Activated CD8-positive, alpha-beta memory T cell treated with anti-CD3 and anti-CD28 coated beads for 36 hours (primary cell): ENCODE measurements at regions not wholly inside any gene's neighbourhood (a gene's known extent, or its start where the extent isn't known, plus 50 kb on each side); places are given as distances from the start of the nearest gene placed in this dataset.

Experiments used
- CTCF ChIA-PET: fragments of 350-600 bp; sonication (Branson Sonifier 250); formaldehyde crosslinking; loops from one replicate; lab custom pipeline; 2021; ENCODE audit warnings: antibody characterized with exemption; lab: Charles Lee
- POLR2A ChIA-PET: fragments of 350-600 bp; sonication (Branson Sonifier 250); formaldehyde crosslinking; loops from one replicate; lab custom pipeline; 2021; ENCODE audit warnings: antibody characterized with exemption; lab: Charles Lee

GRCh38 chr13:22461854-22462490 is 718.8 kb upstream of the SGCG start:
- POLR2A ChIA-PET, result no interaction called here
- CTCF ChIA-PET, result no interaction called here

- POLR2A ChIA-PET, result no interaction called here
- CTCF ChIA-PET, result no interaction called here
These were observed 717.7 kb upstream of the SGCG start for GRCh38 chr13:22463089-22463488.

DNA sequence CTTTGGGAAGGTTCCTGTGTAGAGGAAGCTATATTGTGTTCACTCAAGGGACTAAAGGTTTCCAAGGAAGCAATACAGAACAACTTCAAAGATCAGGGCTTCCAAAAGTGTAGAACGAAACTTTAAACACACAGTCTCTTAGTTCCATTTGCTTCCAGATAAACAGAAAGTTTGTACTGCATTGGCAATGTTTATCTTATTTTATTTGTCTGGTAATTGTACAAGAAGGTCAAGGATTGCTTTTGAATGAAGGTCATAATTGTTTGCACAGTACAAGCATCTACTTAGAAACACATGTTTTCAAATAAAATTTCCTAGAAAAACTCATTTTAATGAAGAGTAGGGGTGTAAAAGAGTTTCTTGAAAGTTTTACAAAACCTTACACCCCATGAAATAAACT is 712.7 kb upstream of the SGCG start:
- ChIA-PET CTCF (no interaction called here), POLR2A (no interaction called here)

GRCh38 chr13:22468824-22469223 is 712.0 kb upstream of the SGCG start:
- POLR2A ChIA-PET, result no interaction called here
- CTCF ChIA-PET, result no interaction called here

DNA sequence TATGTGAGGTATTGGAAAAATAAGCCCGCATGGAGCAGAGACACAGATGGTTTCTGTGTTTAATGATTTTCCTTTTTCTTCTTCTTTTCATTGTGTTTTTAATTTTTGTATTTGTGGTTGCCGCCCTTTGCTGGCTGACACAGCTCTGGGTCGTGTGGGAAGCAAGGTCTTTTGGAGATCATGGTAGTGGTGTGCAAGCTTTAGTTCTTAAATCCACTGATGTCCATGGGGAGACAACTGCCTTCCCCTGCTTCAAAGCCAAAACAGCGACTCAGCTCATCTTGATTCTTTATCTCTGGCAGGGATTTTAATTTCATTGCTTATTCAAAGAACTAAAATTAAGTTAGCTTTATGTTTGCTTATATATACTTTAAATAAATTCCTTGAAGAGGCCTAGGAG is 711.3 kb upstream of the SGCG start:
- ChIA-PET POLR2A (no interaction called here), CTCF (no interaction called here)

DNA sequence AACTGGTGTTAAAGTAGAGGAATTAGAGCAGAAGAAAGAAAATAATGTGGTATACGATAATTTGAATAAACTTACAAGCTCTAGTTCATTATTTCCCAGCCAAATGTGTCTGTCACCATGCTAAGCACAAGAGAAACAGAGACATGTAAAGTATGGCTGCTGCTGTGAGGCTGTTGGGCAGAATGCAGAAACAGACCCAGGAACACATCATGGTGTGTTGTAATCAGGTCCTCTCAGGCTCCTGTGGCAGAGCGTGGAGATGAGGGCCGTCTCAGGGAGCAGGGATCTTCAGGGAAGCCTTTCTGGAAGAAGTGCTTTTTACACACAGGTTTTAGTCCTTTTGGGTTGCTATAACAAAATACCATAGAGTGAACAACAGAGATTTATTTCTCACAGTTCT is 710.7 kb upstream of the SGCG start:
- ChIA-PET POLR2A (no interaction called here), CTCF (no interaction called here)

DNA sequence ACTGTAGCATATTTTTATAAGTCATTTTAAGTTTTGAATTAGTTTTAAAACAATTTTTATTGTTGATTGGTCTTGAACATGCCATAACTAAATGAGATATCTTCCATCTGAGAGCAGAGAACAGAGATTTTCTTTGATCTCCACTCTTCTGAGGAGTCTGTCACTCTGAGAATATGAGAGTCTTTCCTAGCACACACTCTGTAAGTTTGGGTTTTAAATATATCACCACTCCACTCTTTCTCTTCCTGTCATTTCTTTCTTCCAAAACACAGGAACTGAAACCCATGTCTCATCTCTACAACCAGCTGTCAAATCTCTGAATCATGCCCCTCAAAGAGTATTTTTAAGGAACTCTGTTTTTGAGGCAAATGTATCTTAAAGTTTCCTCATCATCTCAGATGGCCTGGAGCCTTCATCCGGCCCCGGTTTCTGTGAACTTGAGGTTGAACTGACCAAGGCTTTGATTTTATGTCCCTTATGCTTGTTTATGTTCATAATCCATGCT is 698.2 kb upstream of the SGCG start:
- ChIA-PET CTCF (no interaction called here), POLR2A (no interaction called here)

GRCh38 chr13:22483276-22483675 is 697.5 kb upstream of the SGCG start:
- POLR2A ChIA-PET, result no interaction called here
- CTCF ChIA-PET, result no interaction called here

- POLR2A ChIA-PET, result no interaction called here
- CTCF ChIA-PET, result no interaction called here
These were observed 694.3 kb upstream of the SGCG start for GRCh38 chr13:22486490-22486889.

GRCh38 chr13:22487932-22488331 is 692.8 kb upstream of the SGCG start:
- POLR2A ChIA-PET, result no interaction called here
- CTCF ChIA-PET, result no interaction called here

DNA sequence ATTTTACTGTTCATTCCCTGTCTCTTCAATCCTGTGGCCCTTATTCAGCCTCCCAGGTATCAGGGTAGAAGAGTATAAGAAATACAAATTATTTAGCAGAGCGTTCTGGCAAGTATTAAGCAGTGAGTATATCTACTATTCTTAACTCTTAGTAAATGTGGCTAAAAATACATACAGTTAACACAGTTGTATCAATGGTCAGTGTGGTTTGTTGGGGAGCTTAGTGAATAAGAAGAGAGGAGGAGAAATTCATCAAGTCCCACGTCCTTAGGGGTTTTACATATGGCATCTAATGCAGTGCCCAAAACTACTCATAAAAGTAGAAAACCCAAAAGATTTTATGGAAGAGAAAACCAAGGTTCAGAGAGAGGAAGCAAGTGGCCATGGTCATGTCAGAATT is 691.0 kb upstream of the SGCG start:
- CTCF ChIA-PET, result no interaction called here

GRCh38 chr13:22495819-22496218 is 685.0 kb upstream of the SGCG start:
- CTCF ChIA-PET, result no interaction called here
- POLR2A ChIA-PET, result no interaction called here

More for the DNA sequence above, 691.0 kb upstream of the SGCG start:
- POLR2A ChIA-PET, result no interaction called here

DNA sequence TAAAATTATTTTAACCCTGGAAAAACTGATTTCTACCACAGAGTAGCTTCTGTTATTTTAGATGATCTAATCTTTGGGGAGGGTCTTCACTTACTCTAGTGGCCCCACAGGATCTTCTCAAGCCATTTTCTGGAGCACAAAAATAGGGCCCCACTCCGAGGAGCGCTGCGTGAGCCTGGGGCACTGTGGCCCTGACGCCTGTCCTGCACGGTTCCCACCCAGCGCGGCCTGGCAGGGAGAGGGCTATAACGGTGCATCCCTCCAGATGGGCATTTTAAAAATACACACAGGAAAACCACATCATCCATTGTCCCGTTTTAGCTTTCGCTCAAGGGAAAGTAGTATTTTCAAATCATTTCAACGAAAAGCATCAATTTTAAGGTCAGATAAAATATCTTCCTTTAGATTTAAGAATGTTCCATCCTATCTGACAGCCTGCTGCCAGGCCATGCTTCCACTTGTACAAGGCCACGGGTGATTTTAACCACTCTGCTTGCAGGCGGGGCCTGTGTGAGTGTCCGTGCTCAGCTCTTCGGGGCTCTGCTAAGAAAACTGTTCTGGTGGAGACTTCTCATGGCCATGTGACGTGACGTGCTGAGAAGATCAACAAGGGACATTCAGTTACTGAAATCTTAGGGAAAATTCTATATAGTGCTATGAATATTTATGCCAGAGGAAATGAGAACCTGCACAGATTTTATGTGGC is 683.8 kb upstream of the SGCG start:
- POLR2A ChIA-PET, result no interaction called here
- CTCF ChIA-PET, result no interaction called here

DNA sequence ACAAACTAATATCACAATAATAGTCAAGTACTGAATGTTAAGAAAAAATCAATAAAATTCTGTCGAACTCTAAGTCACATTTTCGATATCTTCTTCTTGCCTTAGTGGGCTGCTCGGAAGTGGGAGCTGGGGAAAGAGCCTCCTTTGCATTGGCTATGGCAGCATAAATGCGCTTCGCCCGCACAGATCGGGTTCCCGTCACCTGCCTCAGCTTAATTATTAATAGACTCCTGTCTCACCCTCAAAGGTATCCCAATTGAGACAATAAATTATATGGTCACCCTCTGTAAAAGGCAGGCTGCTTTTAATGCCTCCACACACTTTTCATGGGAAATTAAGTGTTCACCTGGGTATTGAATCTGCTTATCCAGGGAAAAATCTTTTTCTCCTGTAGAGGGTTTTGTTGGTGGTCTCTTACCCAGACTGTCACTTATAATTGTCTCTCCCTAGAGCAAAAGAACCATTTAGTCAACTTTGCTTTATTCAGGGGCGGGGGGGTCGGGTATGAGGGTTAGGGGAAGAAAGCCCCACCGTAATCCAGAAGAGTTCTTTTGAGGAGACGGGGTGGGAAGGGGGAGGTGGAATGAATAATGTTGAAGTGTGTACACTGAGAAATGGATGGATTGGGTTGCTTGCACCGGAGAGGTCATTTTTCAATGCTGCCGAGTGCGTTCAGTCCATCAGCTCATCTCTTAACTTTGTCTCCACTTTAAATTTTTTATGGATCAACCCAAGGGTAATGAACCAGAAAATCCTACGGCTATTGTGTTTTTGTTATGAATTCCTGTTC is 682.6 kb upstream of the SGCG start:
- ChIA-PET POLR2A (no interaction called here), CTCF (no interaction called here)

DNA sequence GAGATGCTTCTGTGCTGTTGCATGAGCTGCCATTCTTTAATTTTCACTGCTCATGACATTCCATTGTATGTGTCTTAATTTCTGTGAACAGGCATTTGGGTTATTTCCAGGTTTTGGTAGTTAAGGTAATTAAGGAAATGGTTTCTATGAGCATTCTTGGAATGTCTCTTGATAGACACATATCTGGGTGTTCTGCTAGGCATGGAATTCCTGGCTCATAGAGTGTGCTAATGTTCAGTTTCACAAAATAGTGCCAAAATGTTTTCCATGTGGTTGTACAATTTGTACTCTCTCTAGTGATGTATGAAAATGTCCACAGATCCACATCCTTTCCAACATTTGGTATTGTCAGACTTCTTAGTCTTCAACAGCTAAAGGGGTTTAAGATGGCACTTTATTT is 680.9 kb upstream of the SGCG start:
- CTCF ChIA-PET, result no interaction called here
- POLR2A ChIA-PET, result no interaction called here

GRCh38 chr13:22505489-22505888 is 675.3 kb upstream of the SGCG start:
- POLR2A ChIA-PET, result no interaction called here
- CTCF ChIA-PET, result no interaction called here

- ChIA-PET CTCF (no interaction called here), POLR2A (no interaction called here)
These were observed 674.6 kb upstream of the SGCG start for GRCh38 chr13:22506096-22506691.

- POLR2A ChIA-PET, result no interaction called here
- CTCF ChIA-PET, result no interaction called here
These were observed 663.2 kb upstream of the SGCG start for GRCh38 chr13:22517544-22517943.

GRCh38 chr13:22536851-22537250 is 643.9 kb upstream of the SGCG start:
- POLR2A ChIA-PET, result no interaction called here
- CTCF ChIA-PET, result no interaction called here

GRCh38 chr13:22538400-22538799 is 642.4 kb upstream of the SGCG start:
- ChIA-PET CTCF (no interaction called here), POLR2A (no interaction called here)
